HEK293 (cell line): ENCODE measurements at regions not wholly inside any gene's neighbourhood (a gene's known extent, or its start where the extent isn't known, plus 50 kb on each side); places are given as distances from the start of the nearest gene placed in this dataset.

ENCODE experiments used
- EGR2 ChIP-seq: fragments of 450-650 bp; formaldehyde crosslinking; IDR thresholded peaks from 2 replicates; pipeline ENCODE4 v1.5.1; 2016; ENCODE audit warnings: low read depth, missing biosample characterization, missing genetic modification characterization
- PRDM1 ChIP-seq: fragments of 450-650 bp; formaldehyde crosslinking; IDR thresholded peaks from 2 replicates; pipeline ENCODE4; 2016; ENCODE audit warnings: missing biosample characterization, missing genetic modification characterization
- SETDB1 ChIP-seq: IDR thresholded peaks from one replicate; pipeline ENCODE4 v1.6.1; 2017; ENCODE audit warnings: mild to moderate bottlenecking, low read length, moderate library complexity, mixed read lengths; ENCODE audit not compliant: insufficient read length
- YY2 ChIP-seq: fragments of 450-650 bp; formaldehyde crosslinking; IDR thresholded peaks from 2 replicates; pipeline ENCODE4 v1.5.1; 2016; ENCODE audit warnings: missing biosample characterization, missing genetic modification characterization
- ZNF184 ChIP-seq: fragments of 450-650 bp; IDR thresholded peaks from 2 replicates; pipeline ENCODE4 v1.5.1; 2018; ENCODE audit warnings: missing biosample characterization, mild to moderate bottlenecking, missing genetic modification characterization
- ZNF391 ChIP-seq: fragments of 450-650 bp; formaldehyde crosslinking; IDR thresholded peaks from 2 replicates; pipeline ENCODE4 v1.5.1; 2016; ENCODE audit warnings: low read depth, missing biosample characterization, missing genetic modification characterization, borderline replicate concordance
- ZNF529 ChIP-seq: fragments of 450-650 bp; formaldehyde crosslinking; IDR thresholded peaks from 2 replicates; pipeline ENCODE4 v1.5.1; 2017; ENCODE audit warnings: missing genetic modification characterization, missing biosample characterization; ENCODE audit not compliant: insufficient replicate concordance
- TF ChIP-seq, protein P1 (sequence below): fragments of 450-650 bp; formaldehyde crosslinking; IDR thresholded peaks from 2 replicates; pipeline ENCODE4 v1.5.1; 2016; ENCODE audit warnings: missing biosample characterization, missing genetic modification characterization
- TF ChIP-seq, protein P2 (sequence below): fragments of 450-650 bp; formaldehyde crosslinking; IDR thresholded peaks from 2 replicates; pipeline ENCODE4 v1.5.1; 2016; ENCODE audit warnings: missing biosample characterization, missing genetic modification characterization
- TF ChIP-seq, protein P3 (sequence below): fragments of 450-650 bp; formaldehyde crosslinking; IDR thresholded peaks from 2 replicates; pipeline ENCODE4 v1.5.1; 2016; ENCODE audit warnings: missing biosample characterization, missing genetic modification characterization, low read depth
- TF ChIP-seq, protein P4 (sequence below): fragments of 450-650 bp; formaldehyde crosslinking; IDR thresholded peaks from 2 replicates; pipeline ENCODE4 v1.5.1; 2016; ENCODE audit warnings: missing biosample characterization, missing genetic modification characterization
- TF ChIP-seq, protein P5 (sequence below): fragments of 450-650 bp; IDR thresholded peaks from 2 replicates; pipeline ENCODE4 v1.5.1; 2018; ENCODE audit warnings: missing biosample characterization, mild to moderate bottlenecking, missing genetic modification characterization
- TF ChIP-seq, protein P6 (sequence below): fragments of 450-650 bp; formaldehyde crosslinking; IDR thresholded peaks from 2 replicates; pipeline ENCODE4 v1.5.1; 2016; ENCODE audit warnings: missing biosample characterization, missing genetic modification characterization

DNA sequence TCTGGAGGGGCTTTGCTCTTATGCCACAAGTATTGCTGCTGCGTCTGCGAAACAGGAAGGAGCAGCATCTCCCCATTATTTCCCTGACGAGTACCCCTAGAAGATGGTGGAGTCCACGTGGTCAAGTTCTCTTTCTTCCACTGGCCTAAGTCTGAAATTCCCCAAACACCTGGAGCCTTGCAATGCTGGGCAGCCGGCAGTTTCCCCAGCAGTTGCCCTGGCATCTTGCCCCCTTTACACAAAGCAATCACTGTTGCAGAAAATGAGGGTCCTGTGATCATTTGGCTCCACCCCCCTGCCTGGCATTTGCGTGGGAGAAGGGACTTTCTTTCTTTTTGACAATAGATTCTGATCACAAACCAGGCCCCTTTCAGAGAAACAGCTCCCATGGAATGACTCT is 56.9 kb downstream of the FOS start:
- TF ChIP-seq, protein P1, sequence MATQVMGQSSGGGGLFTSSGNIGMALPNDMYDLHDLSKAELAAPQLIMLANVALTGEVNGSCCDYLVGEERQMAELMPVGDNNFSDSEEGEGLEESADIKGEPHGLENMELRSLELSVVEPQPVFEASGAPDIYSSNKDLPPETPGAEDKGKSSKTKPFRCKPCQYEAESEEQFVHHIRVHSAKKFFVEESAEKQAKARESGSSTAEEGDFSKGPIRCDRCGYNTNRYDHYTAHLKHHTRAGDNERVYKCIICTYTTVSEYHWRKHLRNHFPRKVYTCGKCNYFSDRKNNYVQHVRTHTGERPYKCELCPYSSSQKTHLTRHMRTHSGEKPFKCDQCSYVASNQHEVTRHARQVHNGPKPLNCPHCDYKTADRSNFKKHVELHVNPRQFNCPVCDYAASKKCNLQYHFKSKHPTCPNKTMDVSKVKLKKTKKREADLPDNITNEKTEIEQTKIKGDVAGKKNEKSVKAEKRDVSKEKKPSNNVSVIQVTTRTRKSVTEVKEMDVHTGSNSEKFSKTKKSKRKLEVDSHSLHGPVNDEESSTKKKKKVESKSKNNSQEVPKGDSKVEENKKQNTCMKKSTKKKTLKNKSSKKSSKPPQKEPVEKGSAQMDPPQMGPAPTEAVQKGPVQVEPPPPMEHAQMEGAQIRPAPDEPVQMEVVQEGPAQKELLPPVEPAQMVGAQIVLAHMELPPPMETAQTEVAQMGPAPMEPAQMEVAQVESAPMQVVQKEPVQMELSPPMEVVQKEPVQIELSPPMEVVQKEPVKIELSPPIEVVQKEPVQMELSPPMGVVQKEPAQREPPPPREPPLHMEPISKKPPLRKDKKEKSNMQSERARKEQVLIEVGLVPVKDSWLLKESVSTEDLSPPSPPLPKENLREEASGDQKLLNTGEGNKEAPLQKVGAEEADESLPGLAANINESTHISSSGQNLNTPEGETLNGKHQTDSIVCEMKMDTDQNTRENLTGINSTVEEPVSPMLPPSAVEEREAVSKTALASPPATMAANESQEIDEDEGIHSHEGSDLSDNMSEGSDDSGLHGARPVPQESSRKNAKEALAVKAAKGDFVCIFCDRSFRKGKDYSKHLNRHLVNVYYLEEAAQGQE (tag by site-specific recombination) = no peak
- no peak for TF ChIP-seq ZNF391 (tag by site-specific recombination)
- TF ChIP-seq, protein P2, sequence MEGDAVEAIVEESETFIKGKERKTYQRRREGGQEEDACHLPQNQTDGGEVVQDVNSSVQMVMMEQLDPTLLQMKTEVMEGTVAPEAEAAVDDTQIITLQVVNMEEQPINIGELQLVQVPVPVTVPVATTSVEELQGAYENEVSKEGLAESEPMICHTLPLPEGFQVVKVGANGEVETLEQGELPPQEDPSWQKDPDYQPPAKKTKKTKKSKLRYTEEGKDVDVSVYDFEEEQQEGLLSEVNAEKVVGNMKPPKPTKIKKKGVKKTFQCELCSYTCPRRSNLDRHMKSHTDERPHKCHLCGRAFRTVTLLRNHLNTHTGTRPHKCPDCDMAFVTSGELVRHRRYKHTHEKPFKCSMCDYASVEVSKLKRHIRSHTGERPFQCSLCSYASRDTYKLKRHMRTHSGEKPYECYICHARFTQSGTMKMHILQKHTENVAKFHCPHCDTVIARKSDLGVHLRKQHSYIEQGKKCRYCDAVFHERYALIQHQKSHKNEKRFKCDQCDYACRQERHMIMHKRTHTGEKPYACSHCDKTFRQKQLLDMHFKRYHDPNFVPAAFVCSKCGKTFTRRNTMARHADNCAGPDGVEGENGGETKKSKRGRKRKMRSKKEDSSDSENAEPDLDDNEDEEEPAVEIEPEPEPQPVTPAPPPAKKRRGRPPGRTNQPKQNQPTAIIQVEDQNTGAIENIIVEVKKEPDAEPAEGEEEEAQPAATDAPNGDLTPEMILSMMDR (tag by site-specific recombination) = no peak
- TF ChIP-seq PRDM1 (tag by site-specific recombination) = no peak
- TF ChIP-seq, protein P3, sequence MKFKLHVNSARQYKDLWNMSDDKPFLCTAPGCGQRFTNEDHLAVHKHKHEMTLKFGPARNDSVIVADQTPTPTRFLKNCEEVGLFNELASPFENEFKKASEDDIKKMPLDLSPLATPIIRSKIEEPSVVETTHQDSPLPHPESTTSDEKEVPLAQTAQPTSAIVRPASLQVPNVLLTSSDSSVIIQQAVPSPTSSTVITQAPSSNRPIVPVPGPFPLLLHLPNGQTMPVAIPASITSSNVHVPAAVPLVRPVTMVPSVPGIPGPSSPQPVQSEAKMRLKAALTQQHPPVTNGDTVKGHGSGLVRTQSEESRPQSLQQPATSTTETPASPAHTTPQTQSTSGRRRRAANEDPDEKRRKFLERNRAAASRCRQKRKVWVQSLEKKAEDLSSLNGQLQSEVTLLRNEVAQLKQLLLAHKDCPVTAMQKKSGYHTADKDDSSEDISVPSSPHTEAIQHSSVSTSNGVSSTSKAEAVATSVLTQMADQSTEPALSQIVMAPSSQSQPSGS (tag by site-specific recombination) = no peak
- no peak for TF ChIP-seq ZNF184
- TF ChIP-seq SETDB1 = no peak
- TF ChIP-seq, protein P4, sequence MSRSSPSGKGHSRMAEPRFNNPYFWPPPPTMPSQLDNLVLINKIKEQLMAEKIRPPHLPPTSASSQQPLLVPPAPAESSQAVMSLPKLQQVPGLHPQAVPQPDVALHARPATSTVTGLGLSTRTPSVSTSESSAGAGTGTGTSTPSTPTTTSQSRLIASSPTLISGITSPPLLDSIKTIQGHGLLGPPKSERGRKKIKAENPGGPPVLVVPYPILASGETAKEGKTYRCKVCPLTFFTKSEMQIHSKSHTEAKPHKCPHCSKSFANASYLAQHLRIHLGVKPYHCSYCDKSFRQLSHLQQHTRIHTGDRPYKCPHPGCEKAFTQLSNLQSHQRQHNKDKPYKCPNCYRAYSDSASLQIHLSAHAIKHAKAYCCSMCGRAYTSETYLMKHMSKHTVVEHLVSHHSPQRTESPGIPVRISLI (tag by site-specific recombination) = no peak
- no peak for TF ChIP-seq YY2 (tag by site-specific recombination)
- TF ChIP-seq, protein P5, sequence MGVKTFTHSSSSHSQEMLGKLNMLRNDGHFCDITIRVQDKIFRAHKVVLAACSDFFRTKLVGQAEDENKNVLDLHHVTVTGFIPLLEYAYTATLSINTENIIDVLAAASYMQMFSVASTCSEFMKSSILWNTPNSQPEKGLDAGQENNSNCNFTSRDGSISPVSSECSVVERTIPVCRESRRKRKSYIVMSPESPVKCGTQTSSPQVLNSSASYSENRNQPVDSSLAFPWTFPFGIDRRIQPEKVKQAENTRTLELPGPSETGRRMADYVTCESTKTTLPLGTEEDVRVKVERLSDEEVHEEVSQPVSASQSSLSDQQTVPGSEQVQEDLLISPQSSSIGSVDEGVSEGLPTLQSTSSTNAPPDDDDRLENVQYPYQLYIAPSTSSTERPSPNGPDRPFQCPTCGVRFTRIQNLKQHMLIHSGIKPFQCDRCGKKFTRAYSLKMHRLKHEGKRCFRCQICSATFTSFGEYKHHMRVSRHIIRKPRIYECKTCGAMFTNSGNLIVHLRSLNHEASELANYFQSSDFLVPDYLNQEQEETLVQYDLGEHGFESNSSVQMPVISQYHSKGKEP (tag by site-specific recombination) = no peak
- no peak for TF ChIP-seq EGR2 (tag by site-specific recombination)
- TF ChIP-seq ZNF529 (tag by site-specific recombination) = no peak
- TF ChIP-seq, protein P6, sequence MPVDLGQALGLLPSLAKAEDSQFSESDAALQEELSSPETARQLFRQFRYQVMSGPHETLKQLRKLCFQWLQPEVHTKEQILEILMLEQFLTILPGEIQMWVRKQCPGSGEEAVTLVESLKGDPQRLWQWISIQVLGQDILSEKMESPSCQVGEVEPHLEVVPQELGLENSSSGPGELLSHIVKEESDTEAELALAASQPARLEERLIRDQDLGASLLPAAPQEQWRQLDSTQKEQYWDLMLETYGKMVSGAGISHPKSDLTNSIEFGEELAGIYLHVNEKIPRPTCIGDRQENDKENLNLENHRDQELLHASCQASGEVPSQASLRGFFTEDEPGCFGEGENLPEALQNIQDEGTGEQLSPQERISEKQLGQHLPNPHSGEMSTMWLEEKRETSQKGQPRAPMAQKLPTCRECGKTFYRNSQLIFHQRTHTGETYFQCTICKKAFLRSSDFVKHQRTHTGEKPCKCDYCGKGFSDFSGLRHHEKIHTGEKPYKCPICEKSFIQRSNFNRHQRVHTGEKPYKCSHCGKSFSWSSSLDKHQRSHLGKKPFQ (tag by site-specific recombination) = no peak
